CD4-positive, alpha-beta T cell (primary cell): ENCODE measurements at regions not wholly inside any gene's neighbourhood (a gene's known extent, or its start where the extent isn't known, plus 50 kb on each side); places are given as distances from the start of the nearest gene placed in this dataset.

ENCODE experiments used
- ATAC-seq: fragments of 200-7000 bp; cut with Tn5 transposase; one replicate; pipeline ENCODE4 v1.10.0; 2022; ENCODE audit warnings: mild to moderate bottlenecking; ENCODE audit not compliant: poor library complexity
- CTCF ChIA-PET: fragments of 350-600 bp; sonication (Branson Sonifier 250); formaldehyde crosslinking; loops from one replicate; lab custom pipeline; 2021; ENCODE audit warnings: antibody characterized with exemption, inconsistent platforms; lab: Charles Lee
- POLR2A ChIA-PET: fragments of 350-600 bp; sonication (Branson Sonifier 250); formaldehyde crosslinking; loops from one replicate; lab custom pipeline; 2021; ENCODE audit warnings: antibody characterized with exemption, inconsistent platforms; lab: Charles Lee
- DNase-seq, 14 experiments: peaks; one replicate each; pipeline ENCODE4 v3.0.0-alpha.2; 2013 to 2020; ENCODE audit warnings: mixed read lengths in 2 of 14
- H3K27ac ChIP-seq, 2 donors: one replicate each; pipeline versions ENCODE4 v1.5.1 to v1.7.0; 2013; ENCODE audit warnings: low read length in 2 of 2, low read depth in 1 of 2, mild to moderate bottlenecking in 1 of 2
- H3K27me3 ChIP-seq, 2 experiments: 1 replicate in 1 of 2; 2 replicates in 1 of 2; pipeline versions ENCODE4 v1.6.1 to v1.7.0; 2013; ENCODE audit warnings: low read length in 2 of 2, control low read depth in 1 of 2, mild to moderate bottlenecking in 1 of 2, moderate library complexity in 1 of 2; ENCODE audit not compliant: insufficient read depth in 2 of 2, control insufficient read depth in 1 of 2
- H3K36me3 ChIP-seq: one replicate; pipeline ENCODE4 v1.6.1; 2013; ENCODE audit warnings: low read length, control low read depth; ENCODE audit not compliant: insufficient read depth
- H3K4me1 ChIP-seq: one replicate; pipeline ENCODE4 v1.6.1; 2013; ENCODE audit warnings: low read length, control low read depth; ENCODE audit not compliant: insufficient read depth
- H3K4me3 ChIP-seq: one replicate; pipeline ENCODE4 v1.5.1; 2013; ENCODE audit warnings: mild to moderate bottlenecking, low read length, moderate library complexity
- H3K9me3 ChIP-seq, 2 experiments: 1 replicate in 1 of 2; 2 replicates in 1 of 2; pipeline versions ENCODE4 v1.6.1 to v1.7.0; 2013; ENCODE audit warnings: low read length in 2 of 2, mild to moderate bottlenecking in 2 of 2, control low read depth in 1 of 2, moderate library complexity in 1 of 2; ENCODE audit not compliant: control insufficient read depth in 1 of 2, insufficient read depth in 1 of 2
- H3K27ac Mint-ChIP-seq: one replicate; pipeline ENCODE4 v1.8.0; 2020; ENCODE audit warnings: mixed read lengths
- H3K27me3 Mint-ChIP-seq: one replicate; pipeline ENCODE4 v1.8.0; 2021; ENCODE audit warnings: mixed read lengths
- H3K36me3 Mint-ChIP-seq: one replicate; pipeline ENCODE4 v1.8.0; 2021; ENCODE audit warnings: low read depth, mixed read lengths
- H3K4me1 Mint-ChIP-seq: one replicate; pipeline ENCODE4 v1.8.0; 2021; ENCODE audit warnings: low read depth, mixed read lengths
- H3K4me3 Mint-ChIP-seq: one replicate; pipeline ENCODE4 v1.8.0; 2020; ENCODE audit warnings: mild to moderate bottlenecking, mixed read lengths
- H3K9me3 Mint-ChIP-seq: one replicate; pipeline ENCODE4 v1.8.0; 2020; ENCODE audit warnings: mixed read lengths
- intact Hi-C, 2 experiments: fragments of 100-400 bp; cut with DNase I in 1 of 2; cut with micrococcal nuclease in 1 of 2; formaldehyde crosslinking; loops; one replicate each; pipeline versions ENCODE4 v1.15.1 to v1.9.0; 2023 to 2025; cut with DNase I, micrococcal nuclease
- TF ChIP-seq, protein P1 (sequence below): fragments of 200-600 bp; IDR thresholded peaks from one replicate; pipeline ENCODE4 v1.8.0; 2022; ENCODE audit warnings: antibody characterized with exemption, mild to moderate bottlenecking

GRCh38 chr14:66420251-66421006, 65.7 kb upstream of the CCDC196 start:
- CTCF ChIA-PET, result no interaction called here

GRCh38 chr14:66421990-66422946, 63.9 kb upstream of the CCDC196 start:
- H3K27me3 Mint-ChIP-seq, result no peaks in the 10 kb centered on the region
- ATAC-seq (no peak), DNase-seq (no peak)
- no peaks in the 10 kb centered on the region for H3K4me1 Mint-ChIP-seq
- ChIA-PET POLR2A (no interaction called here), CTCF (interaction anchor here (0.5 kb wide), 1 partner anchor 529 kb away, joined by 4 read pairs; no protein-coding TSS in a partner anchor)
- Histone ChIP-seq H3K36me3 (no peaks in the 10 kb centered on the region), H3K27me3 (no peaks in the 10 kb centered on the region), H3K9me3 (no peaks in the 10 kb centered on the region), H3K27ac (no peak overlapping the region), H3K4me1 (no peaks in the 10 kb centered on the region), H3K4me3 (no peak overlapping the region)
- no peaks in the 10 kb centered on the region for H3K9me3 Mint-ChIP-seq
- H3K4me3 Mint-ChIP-seq, result no peak overlapping the region
- no peaks in the 10 kb centered on the region for H3K36me3 Mint-ChIP-seq
- TF ChIP-seq, protein P1, sequence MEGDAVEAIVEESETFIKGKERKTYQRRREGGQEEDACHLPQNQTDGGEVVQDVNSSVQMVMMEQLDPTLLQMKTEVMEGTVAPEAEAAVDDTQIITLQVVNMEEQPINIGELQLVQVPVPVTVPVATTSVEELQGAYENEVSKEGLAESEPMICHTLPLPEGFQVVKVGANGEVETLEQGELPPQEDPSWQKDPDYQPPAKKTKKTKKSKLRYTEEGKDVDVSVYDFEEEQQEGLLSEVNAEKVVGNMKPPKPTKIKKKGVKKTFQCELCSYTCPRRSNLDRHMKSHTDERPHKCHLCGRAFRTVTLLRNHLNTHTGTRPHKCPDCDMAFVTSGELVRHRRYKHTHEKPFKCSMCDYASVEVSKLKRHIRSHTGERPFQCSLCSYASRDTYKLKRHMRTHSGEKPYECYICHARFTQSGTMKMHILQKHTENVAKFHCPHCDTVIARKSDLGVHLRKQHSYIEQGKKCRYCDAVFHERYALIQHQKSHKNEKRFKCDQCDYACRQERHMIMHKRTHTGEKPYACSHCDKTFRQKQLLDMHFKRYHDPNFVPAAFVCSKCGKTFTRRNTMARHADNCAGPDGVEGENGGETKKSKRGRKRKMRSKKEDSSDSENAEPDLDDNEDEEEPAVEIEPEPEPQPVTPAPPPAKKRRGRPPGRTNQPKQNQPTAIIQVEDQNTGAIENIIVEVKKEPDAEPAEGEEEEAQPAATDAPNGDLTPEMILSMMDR, result no peak
- intact Hi-C loops, result no loop called here
- H3K27ac Mint-ChIP-seq, result no peak overlapping the region

More at GRCh38 chr14:66420251-66421006, 65.7 kb upstream of the CCDC196 start:
- Histone ChIP-seq H3K9me3 (no peaks in the 10 kb centered on the region), H3K4me3 (no peak overlapping the region), H3K27ac (no peak overlapping the region), H3K27me3 (no peaks in the 10 kb centered on the region), H3K36me3 (no peaks in the 10 kb centered on the region), H3K4me1 (no peaks in the 10 kb centered on the region)
- POLR2A ChIA-PET, result no interaction called here
- Mint-ChIP-seq H3K4me3 (no peak overlapping the region), H3K9me3 (no peaks in the 10 kb centered on the region), H3K4me1 (no peaks in the 10 kb centered on the region), H3K27ac (no peak overlapping the region), H3K36me3 (no peaks in the 10 kb centered on the region), H3K27me3 (no peaks in the 10 kb centered on the region)
- DNase-seq (no peak), ATAC-seq (no peak)
- TF ChIP-seq, protein P1, result no peak
- intact Hi-C loops, result no loop called here

GRCh38 chr14:66425402-66425801, 60.8 kb upstream of the CCDC196 start:
- intact Hi-C loops, result no loop called here
- H3K36me3 Mint-ChIP-seq, result no peaks in the 10 kb centered on the region
- H3K4me3 ChIP-seq, result no peak overlapping the region
- no peak overlapping the region for H3K27ac ChIP-seq
- no peak for ATAC-seq
- H3K36me3 ChIP-seq, result no peaks in the 10 kb centered on the region
- TF ChIP-seq, protein P1, result no peak
- H3K27ac Mint-ChIP-seq, result no peak overlapping the region
- POLR2A ChIA-PET, result no interaction called here
- no peaks in the 10 kb centered on the region for H3K4me1 ChIP-seq
- H3K27me3 ChIP-seq, result no peaks in the 10 kb centered on the region
- CTCF ChIA-PET, result interaction anchor here (1.4 kb wide), 1 partner anchor 14 kb away, joined by 5 read pairs; no protein-coding TSS in a partner anchor
- H3K4me3 Mint-ChIP-seq, result no peak overlapping the region
- no peaks in the 10 kb centered on the region for H3K9me3 ChIP-seq
- DNase-seq, result no peak
- H3K4me1 Mint-ChIP-seq, result no peaks in the 10 kb centered on the region
- H3K27me3 Mint-ChIP-seq, result no peaks in the 10 kb centered on the region
- H3K9me3 Mint-ChIP-seq, result no peaks in the 10 kb centered on the region
